Glomerular visceral epithelial cell (primary cell): ENCODE measurements at regions not wholly inside any gene's neighbourhood (a gene's known extent, or its start where the extent isn't known, plus 50 kb on each side); places are given as distances from the start of the nearest gene placed in this dataset.

Experiments
- DNase-seq: peaks from one replicate; pipeline ENCODE4 v3.0.0-alpha.2; 2016; ENCODE audit errors: extremely low spot score

DNA sequence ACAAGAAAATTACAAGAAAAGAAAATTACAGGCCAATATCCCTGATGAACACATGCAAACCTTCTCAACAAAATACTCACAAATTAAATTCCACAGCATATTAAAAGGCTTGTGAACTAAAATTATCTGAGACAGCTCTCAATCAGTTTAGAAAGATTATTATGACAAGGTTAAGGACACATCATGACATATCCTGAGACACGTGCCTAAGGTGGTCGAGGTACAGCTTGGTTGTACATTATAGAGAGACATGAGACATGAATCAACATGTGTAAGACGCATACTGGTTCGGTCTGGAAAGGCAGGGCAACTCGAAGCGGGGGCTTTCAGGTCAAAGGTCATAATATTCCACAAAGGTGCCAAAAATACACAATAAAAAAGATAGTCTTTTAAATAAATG lies 598.3 kb upstream of the REG3G start:
- no peak for DNase-seq

DNA sequence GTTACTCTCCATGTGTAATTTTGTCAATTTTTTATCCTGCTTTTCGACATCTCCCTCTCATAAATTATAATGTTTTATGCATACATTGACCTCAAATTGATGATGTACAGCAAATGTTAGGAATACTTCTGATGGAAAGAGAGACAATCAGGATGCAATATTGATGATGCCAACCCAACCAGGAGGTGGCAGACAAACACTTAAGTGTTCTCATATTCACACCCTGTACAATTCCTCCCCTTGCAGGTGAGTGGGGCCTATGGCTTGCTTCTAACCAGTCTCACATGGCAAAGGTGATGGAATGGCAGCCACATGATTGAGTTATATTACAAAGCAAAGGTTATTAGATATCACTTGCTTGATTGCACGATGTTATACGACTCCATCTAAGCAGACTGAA lies 594.3 kb upstream of the REG3G start:
- DNase-seq: no peak

DNA sequence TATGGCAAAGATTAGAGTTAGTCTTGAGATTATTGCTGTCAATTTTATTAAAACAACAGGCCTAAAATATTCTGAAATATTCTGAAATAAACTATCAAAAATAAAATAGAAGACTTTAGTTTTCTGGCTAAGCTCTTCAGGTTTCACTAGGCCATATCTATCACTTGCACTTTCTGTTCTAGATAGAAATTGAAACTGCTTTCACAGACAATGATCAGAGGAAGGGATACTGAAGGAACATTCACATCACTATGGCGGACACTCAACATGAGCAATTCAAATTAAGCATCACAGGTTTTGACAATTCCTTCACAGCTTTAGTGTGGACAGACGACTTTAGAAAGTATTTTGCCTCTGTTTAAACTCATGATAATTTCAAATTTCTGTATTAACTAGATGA lies 586.4 kb upstream of the REG3G start:
- DNase-seq: no peak

DNA sequence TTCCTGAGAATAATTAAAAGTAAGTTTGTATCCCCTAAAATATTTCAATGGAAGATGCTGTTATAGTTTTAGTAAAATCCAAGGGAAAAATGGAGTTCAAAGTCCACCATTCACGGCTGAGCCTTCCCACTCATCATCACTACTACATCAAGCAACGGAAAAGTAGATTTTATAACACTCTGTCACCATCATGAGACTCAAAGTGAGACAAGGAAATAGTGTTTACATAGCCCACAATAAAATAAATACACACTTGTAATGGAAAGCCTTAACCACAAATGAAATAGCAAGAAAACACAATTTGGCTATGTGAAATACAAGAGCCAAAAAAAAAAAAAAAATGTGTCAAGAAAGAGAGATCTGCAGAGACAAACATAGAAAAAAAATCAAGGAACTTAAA lies 569.9 kb upstream of the REG3G start:
- no peak for DNase-seq

DNA sequence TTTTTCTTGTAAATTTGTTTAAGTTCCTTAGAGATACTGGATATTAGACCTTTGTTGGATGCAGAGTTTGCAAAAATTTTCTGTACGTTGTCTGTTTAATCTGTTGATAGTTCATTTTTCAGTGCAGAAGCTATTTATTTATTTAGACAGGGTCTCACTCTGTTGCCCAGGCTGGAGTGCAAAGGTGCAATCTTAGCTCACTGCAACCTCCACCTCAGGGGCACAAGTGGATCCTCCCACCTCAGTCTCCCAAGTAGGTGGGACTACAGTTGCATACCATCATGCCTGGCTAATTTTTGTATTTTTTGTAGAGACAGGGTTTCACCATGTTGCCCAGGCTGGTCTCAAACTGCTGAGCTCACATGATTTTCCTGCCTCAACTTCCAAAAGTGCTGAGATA lies 568.2 kb upstream of the REG3G start:
- DNase-seq: no peak

DNA sequence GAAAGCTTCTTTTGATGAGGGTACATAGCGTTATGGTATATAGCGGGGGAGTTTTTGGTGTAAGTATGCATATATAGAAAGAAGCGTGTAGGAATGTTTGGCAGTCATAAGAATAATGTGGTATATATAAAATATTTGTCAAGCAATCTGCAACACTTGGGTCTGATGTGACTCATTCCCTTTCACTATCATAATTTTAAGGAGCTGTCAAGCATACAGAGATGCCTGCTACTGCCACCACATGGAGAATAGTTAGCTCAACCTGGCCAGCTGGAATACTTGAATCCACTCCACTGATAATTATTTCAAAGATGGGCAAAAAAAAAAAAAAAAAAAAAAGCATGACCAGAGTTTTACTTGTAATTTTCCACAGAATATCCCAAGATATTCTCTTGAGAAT lies 559.8 kb upstream of the REG3G start:
- DNase-seq: peak; percentile 6

DNA sequence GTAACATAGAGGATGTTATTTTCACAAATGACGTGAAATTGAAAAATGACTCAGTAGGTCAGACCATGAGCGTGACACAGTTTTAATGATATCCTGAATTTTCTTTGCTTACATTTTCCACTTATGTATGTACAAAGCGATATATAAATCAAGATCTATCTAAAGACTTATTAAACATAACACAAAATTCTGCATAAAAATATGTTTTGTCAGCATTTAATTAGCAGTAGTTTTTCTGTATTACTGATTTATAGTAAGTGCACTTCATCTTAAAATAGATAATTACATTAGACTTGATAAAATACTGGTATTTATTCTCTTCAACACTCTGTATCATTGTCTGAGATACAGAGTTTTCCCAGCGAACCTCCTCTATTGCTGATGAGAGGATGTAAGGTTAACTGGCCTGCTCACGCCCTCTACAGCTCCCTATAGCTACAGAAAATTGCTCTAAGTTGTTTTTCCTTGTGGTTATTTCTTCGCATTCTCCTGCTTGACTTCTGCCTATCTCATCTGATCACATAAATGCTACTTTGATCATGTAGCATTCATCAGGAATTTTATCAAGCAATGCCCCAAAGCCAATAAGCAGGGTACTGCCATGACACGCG lies 548.8 kb upstream of the REG3G start:
- no peak for DNase-seq

DNA sequence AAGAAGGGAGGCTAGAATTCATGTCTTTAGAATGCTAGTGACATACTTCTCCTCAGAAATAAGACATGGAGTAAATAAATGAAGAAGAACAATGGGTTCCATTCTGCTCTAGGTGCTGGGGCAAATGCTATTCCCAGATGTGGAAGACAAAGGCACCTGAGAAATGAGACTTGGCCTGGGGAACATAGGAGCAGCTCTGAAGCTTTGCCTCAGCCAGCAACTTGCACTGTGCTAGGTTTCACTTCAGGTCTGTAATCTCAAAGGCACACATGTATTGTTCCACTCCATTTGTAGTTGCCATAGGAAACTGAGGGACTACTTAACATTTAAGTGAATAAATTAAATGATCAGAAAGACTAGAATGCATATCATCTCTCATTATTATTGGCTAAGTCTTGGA lies 538.9 kb upstream of the REG3G start:
- no peak for DNase-seq

DNA sequence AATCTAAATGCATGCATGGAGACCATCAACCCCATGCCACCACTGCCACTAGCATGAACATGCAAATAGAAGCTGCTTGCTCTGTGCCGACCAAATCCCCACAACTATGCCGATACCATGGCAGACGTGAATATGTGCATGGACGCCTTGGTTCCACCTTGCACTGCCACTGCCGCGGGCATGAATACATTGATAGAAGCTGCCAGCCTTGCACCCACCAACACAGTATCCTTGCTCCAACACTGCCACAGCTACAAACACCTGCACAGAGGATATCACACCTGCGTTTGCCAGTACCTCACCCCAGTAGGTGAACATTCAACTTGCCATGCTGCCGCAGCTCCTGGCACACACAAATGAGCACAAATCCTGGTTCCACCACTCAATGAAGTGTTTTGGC lies 527.4 kb upstream of the REG3G start:
- DNase-seq: no peak

DNA sequence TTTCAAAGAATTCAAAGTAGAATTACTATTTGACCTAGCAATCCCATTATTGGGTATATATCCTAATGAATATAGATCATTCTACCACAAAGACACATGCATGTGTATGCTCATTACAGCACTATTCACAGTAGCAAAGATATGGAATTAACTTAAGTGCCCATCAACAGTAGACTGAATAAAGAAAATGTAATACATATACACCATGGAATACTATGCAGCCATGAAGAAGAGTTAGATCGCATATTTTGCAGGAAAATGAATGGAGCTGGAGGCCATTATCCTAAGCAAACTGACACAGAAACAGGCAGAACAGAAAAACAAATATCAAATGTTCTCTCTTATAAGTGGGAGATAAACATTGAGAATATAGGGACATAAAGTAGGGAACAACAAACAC lies 519.2 kb upstream of the REG3G start:
- no peak for DNase-seq

DNA sequence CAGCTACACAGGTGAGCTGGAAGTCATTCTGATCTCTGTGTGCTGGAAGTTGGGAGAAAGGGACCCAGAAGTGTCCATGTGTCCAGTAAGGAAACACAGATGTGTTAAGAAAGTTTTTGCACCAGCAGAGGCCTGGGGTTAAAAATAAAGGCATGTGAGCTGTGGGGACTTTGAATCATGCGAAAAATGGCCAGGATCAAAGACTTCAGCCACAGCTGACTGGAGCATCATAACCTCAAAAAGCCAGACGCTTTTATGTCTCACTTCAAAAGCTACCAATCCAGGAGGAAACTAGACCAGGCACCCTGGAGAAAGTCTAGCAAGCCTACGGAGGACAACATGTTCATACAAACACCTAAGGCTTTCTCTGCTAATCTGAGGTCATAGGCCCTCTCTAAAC lies 503.6 kb upstream of the REG3G start:
- DNase-seq: no peak

DNA sequence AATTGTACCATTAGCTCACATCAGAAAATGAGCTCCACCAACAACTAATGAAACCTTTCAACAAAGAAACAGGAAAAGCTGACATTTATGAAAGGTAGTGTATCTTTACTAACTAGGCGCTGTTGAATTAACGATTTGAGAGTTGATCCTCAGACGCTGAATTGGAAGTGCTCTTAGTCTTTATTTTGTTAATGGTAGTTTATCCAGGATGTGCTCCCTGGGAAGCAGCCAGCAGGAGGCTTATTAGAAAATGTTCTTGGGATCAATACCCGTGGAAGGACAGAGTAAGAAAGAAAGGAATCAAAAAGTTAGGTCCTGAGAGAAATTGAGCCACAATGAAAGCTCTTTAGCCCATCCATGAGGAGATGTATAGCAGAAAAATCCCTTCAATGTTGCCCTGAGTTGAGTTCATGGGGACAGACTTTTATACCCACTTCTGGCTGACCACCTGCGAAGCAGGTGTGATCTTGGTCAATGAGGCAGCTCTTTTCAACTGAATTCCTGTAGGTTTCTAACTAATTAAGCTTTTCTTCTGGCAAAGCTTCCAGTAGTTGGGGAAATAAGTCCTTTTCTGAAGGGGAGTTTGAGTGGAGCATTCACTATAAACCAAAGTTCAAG lies 492.6 kb upstream of the REG3G start:
- DNase-seq: no peak

DNA sequence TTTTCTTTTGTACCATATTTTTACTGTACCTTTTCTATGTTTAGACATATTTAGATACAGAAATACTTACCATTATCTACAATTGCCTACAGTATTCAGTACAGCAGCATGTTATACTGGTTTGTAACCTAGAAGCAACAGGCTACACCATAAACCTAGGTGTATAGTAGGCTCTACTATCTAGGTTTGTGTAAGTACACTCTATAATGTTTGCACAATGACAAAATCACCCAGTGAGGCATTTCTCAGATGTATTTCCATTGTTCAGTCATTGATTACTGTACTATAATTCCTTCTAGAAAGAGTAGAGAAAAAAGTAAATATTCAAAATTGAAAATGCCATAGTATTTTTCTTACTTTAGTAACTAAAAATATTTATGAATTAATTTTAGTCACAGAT lies 490.1 kb upstream of the REG3G start:
- DNase-seq: no peak

DNA sequence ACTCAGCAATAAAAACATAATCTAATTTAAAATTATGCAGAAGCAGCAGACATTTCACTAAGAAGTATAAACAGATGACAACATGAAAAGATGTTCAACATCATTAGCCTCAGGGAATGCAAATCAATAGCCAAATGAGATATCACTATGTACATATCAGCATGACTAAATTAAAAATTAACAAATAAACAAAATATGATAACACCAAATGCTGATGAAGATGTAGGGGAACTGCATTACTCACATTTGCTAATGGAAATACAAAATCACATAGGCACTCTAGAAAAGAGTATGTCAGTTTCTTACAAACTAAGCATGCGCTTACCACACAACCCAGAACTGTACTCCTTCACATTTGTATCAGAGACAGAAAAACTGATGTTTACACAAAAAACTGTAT lies 487.2 kb upstream of the REG3G start:
- no peak for DNase-seq

DNA sequence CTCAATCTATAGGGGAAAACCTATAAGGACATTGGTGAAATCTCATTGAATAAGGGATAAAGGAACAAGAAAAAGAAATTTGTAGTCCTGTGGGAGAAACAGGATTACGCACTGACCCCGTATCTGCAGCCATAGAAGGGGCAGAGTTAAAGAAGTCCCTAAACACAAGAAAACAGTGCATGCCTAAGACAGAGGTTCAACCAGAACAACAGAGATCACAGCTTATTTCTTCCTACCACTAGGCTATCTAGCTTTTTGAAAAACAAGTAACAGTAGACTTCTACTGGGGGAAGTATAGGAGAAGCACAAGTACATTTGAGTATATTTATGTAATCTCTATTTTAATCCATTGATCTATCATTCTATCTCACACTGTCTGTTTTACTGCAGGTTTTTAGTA lies 485.2 kb upstream of the REG3G start:
- DNase-seq: no peak

DNA sequence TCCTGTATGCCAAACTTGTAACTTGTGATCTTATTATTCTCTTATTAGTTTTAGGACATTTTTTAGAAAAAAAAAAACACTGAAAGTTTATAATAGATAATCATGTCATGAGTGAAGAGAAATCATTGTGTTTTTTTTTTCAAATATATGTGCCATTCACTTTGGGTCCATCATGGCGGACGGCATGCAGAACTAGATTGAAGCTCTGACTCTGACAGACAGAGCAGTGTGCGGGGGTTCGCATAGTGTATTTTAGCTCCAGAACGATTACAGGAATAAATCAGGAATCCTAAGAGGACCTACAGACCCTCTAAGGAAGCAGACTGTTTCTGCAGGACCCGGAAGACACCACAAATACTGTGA lies 484.4 kb upstream of the REG3G start:
- no peak for DNase-seq

DNA sequence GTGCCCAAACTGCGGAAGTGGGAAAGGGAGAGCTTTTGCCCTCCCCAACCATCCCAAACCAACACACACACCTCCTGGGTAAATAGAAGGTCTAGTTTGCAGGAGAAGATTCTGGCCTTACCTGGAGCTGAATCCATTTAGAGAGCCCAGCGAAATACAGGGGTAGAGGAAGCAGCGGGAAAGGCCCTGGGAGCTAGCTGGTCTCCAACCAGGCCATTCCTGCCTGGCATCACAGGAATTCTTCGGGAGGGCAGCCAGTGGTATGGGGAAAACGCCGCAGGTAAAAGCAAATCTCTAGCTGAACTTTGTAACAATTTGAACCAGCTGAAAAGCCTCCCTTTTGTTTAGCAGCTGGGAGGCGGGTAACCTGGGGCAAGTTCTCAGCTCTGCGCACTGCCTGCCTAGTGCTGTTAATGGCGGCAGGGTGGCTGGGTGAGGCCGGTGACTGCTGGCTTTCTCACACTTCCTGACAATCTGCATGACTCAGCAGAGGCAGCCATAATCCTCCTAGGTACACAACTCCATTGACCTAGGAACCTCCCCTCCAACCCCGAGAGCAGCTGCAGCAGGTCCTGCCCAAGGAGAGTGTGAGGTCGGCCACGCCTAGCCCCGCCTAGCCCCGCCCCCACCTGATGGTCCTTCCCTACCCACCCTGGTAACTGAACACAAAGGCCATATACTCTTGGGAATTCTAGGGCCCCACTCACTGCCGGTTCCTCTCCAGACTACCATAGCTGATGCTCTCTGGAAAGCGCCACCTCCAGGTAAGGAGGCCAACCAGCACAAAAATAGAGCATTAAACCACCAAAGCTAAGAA lies 483.8 kb upstream of the REG3G start:
- no peak for DNase-seq

DNA sequence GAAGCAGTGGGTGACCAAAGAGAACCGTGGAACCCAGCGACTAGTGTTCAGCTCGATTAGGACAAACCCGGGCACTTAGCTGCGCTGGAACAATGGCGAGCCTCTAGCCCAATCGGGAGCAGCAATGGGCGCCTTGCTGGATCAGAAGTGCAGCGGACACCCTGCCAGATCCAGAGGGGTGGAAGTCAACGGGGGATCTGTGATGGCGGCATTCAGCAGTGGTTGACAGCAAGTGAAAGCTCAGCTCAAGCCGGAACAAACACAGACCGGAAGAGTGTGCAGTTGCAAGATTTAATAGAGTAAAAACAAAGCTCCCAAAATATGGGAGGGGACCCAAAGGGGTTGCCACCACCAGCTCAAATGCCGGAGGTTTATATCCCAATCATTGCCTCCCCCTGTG lies 478.7 kb upstream of the REG3G start:
- DNase-seq: no peak

DNA sequence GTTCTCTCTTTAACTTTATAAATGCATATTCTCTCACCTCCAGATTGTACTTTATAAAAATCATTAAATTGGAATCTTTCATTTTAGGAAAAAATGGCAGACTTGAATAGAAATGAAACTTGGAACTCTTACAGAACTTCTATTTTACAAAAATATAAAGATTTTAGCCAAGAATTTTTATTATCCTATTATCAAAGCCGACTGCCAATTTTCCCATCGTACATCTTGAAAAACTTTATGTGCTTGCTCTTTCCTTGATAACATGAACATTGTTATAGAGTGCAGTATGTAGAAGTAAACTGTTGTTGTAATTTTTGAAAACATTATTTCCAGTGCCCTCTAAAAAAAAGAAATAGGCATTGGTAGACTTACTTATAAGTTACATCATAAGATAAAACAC lies 475.7 kb upstream of the REG3G start:
- DNase-seq: no peak

DNA sequence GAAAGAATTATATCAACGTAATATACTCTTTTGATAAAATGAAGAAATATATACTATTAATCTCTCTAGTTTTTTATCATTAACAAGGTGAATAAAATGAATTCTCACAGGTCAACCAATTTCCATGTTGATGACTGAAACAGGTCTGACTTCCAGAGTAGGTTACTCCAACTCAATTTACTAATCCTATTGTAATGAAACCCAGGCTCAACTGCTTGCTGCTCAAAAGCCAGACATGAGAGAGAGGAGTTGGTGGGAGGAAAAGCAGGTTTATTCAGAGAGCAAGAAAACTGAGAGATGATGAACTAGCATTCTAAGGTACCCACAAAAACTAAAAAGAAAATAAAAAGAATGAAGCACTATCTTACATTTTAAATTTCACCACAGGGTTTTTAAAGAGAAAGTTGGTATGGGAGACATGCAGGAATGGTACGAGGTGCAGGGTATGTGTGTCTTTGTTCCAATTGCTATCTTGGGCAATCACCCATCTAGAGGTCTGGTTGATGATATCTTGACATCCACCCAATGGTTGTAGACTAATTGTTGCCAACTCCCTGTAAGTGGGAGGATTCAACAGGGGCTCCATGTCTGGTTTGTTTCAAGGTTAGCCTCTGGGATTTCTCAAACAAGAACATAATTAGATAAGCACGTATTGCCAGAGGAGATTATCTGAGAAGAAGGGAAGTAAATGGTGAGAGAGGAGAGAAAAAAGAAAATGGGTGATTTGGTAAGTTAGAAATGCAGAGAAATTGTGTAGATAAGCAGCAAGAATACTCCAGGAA lies 471.4 kb upstream of the REG3G start:
- DNase-seq: no peak

DNA sequence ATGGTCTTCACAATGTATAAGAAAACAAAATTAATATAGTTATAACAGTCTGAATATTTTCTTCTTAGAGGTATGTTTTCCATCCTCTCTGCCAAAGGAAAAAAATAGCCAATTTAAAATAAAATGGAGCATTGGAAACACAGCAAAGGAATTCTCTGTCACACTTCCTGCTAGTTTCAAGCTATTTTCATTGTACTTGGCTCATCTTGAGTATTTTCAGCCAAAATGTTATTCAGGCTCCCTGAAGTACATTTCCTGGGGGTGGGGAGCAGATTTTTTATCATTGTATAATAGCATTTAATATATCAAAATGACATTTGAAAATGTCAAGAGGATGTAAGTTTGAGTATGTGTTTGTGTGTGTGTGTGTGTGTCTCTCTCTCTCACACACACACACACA lies 463.6 kb upstream of the REG3G start:
- DNase-seq: no peak

DNA sequence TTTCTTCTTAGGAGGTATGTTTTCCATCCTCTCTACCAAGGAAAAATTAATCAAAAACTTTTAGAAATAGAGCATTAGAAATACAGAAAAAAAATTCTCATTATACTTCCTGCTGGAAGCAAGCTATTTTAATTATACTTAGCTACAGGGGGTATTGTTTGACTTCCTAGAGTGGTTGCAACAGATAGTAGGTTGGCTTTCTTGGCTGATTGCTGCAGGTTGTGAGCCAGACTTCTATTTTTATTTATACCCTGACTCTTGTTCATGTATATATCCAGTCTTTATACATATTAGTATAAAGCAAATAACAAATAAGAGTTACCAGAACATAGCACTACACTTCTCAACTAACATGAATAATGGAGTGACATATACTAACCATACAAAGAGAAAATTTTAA lies 460.8 kb upstream of the REG3G start:
- no peak for DNase-seq
